Fibroblast of pulmonary artery (primary cell): ENCODE measurements at regions not wholly inside any gene's neighbourhood (a gene's known extent, or its start where the extent isn't known, plus 50 kb on each side); places are given as distances from the start of the nearest gene placed in this dataset.
"Not testable (repeated sequence)": the region's sequence is repeated elsewhere in the genome, so short reads cannot be mapped to it uniquely, and the experiment has no call there.

Experiments used
- DNase-seq: peaks from one replicate; pipeline ENCODE4 v3.0.0-alpha.2; 2010; ENCODE audit warnings: low read depth
- H3K4me3 ChIP-seq: replicated peaks from 2 replicates; pipeline ENCODE4 v1.5.1; 2011; ENCODE audit warnings: low read depth, mild to moderate bottlenecking, control low read depth, low read length, moderate library complexity
- CTCF ChIP-seq: IDR thresholded peaks from 2 replicates; pipeline ENCODE4 v1.5.1; 2011; ENCODE audit warnings: mild to moderate bottlenecking, control low read depth, low read length, inconsistent platforms; ENCODE audit errors: missing control alignments

GRCh38 chr2:221724631-221725203, 152.6 kb upstream of the EPHA4 start:
- H3K4me3 ChIP-seq = no peak overlapping the region
- no peak for TF ChIP-seq CTCF
- DNase-seq = no peak

GRCh38 chr2:221724117-221724516, 152.0 kb upstream of the EPHA4 start:
- DNase-seq, H3K4me3 ChIP-seq: not testable (repeated sequence)

- H3K4me3 ChIP-seq = no peak overlapping the region
- DNase-seq = peak; percentile 55
Observed at GRCh38 chr2:221716426-221717303, 144.6 kb upstream of the EPHA4 start.

GRCh38 chr2:221715523-221716247, 143.6 kb upstream of the EPHA4 start:
- DNase-seq = no peak
- no peak overlapping the region for H3K4me3 ChIP-seq
- no peak for TF ChIP-seq CTCF

More at GRCh38 chr2:221716426-221717303, 144.6 kb upstream of the EPHA4 start:
- TF ChIP-seq CTCF = no peak

- no peak for TF ChIP-seq CTCF
- no peak overlapping the region for H3K4me3 ChIP-seq
Observed at GRCh38 chr2:221710744-221711143, 138.6 kb upstream of the EPHA4 start.

GRCh38 chr2:221708902-221709301, 136.8 kb upstream of the EPHA4 start:
- TF ChIP-seq CTCF = no peak
- DNase-seq = no peak

More at GRCh38 chr2:221710744-221711143, 138.6 kb upstream of the EPHA4 start:
- no peak for DNase-seq

GRCh38 chr2:221705185-221705877, 133.2 kb upstream of the EPHA4 start:
- DNase-seq = no peak
- no peak overlapping the region for H3K4me3 ChIP-seq
- no peak for TF ChIP-seq CTCF

More at GRCh38 chr2:221708902-221709301, 136.8 kb upstream of the EPHA4 start:
- H3K4me3 ChIP-seq = no peak overlapping the region
